ENCODE measurements at regions not wholly inside any gene's neighbourhood (a gene's known extent, or its start where the extent isn't known, plus 50 kb on each side); places are given as distances from the start of the nearest gene placed in this dataset.

DNA sequence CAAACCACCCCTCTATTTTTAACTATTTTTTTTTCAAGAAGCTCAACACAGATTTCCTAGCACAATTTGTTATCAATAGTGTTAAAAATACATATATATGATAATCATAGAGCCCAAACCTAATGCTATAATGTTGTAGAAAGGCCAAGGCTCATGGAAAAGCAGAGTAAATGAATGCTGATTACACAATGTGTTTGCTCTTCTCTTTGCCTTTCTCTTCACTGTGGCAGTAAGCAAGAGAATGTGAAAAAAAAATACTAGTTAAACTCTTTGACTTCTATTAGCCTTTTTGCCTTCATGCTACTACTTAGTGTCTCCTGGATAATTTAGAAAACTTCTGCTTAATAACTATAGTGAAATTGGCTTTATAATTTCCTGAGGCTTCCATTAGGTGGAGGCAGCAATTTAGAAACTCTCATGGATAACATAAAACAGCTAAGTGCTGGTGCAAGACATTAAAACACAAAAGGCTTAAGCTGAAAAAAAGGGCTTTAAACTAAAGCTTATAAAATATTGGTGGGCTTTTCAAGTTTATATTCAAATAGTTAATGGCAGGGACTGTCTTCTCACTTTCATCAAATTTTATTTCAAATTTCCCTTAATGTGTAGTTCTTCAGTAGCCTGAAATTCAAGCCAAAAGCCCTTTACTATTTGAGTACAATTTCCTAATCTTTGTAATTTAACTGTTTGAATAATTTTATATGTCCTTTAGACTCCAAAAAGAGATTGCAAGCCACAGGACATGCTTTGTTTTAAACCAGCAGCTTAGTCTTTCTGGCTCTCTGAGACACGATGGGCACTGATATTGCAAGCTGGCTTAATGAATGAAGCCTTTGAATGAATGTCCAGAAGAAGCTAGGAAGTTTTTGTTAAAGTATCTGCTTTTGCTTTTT lies 2031.8 kb upstream of the CDH6 start:
- TF ChIP-seq POLR2A (IDR thresholded peaks at IDR 0.05): no peak
- TF ChIP-seq, protein P1, sequence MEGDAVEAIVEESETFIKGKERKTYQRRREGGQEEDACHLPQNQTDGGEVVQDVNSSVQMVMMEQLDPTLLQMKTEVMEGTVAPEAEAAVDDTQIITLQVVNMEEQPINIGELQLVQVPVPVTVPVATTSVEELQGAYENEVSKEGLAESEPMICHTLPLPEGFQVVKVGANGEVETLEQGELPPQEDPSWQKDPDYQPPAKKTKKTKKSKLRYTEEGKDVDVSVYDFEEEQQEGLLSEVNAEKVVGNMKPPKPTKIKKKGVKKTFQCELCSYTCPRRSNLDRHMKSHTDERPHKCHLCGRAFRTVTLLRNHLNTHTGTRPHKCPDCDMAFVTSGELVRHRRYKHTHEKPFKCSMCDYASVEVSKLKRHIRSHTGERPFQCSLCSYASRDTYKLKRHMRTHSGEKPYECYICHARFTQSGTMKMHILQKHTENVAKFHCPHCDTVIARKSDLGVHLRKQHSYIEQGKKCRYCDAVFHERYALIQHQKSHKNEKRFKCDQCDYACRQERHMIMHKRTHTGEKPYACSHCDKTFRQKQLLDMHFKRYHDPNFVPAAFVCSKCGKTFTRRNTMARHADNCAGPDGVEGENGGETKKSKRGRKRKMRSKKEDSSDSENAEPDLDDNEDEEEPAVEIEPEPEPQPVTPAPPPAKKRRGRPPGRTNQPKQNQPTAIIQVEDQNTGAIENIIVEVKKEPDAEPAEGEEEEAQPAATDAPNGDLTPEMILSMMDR (IDR thresholded peaks at IDR 0.05): no peak
- H3K27ac ChIP-seq: no peak overlapping the region
- H3K4me3 ChIP-seq: no peak overlapping the region
- no peaks in the 10 kb centered on the region for H3K36me3 ChIP-seq (replicated peaks in 1 of 2; ENCODE audit: insufficient read depth in 1 of 2, low read depth in 2 of 2)
- DNase-seq: no peak
- 9 to 21% methylated on average over 1 of the region's 1 CpG for WGBS, 2 donors
- ATAC-seq: no peak
- intact Hi-C loops (cut with DNase I): no loop called here
- H3K4me1 ChIP-seq: no peaks in the 10 kb centered on the region
- H3K9me3 ChIP-seq: no peaks in the 10 kb centered on the region
- no peaks in the 10 kb centered on the region for H3K27me3 ChIP-seq

DNA sequence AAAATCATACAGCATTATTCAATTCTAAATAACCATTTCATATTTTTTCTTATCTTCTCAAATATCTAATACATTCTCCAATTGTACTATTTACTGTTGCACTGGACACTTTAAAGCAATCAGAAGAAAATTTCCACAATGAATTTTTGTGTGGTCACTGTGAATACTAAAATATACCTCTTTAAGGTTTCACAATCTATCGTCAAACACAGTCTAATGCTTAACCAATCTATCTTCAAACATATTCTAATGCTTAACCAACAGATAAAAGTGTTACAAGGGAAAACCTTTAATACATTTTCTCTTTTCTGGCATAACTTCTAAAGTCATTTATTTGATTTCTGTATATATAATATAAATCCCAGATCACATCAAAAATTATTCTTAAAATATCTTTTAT lies 2035.5 kb upstream of the CDH6 start:
- TF ChIP-seq, protein P1 (IDR thresholded peaks at IDR 0.05): no peak
- no peak for TF ChIP-seq POLR2A (IDR thresholded peaks at IDR 0.05)
- ATAC-seq (no peak), DNase-seq (no peak)
- Histone ChIP-seq H3K9me3 (no peaks in the 10 kb centered on the region), H3K27ac (no peak overlapping the region), H3K4me1 (no peaks in the 10 kb centered on the region), H3K36me3 (replicated peaks in 1 of 2; ENCODE audit: insufficient read depth in 1 of 2, low read depth in 2 of 2) (no peaks in the 10 kb centered on the region), H3K4me3 (no peak overlapping the region), H3K27me3 (no peaks in the 10 kb centered on the region)
- 13 to 17% methylated on average over 1 of the region's 1 CpG for WGBS, 2 donors
- intact Hi-C loops (cut with DNase I): no loop called here

DNA sequence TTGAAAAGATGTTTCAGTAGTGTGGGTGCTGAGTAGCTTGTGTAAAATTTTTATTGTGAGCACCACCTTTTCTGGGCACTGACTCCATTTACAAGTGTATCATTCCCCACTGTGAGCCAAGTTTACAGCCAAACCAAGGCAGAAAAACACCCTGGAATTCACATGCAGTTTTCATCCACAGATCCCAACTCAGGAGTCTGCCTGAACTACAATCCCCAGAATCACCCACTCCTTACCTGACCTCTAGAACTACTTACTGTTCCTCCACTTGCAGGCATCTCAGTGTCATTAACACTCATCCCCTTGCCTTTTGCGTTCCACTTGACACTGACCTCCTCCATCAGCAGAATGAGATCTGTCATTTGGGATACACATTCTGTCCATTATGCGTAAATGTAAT lies 2042.6 kb upstream of the CDH6 start:
- intact Hi-C loops (cut with DNase I): no loop called here
- H3K27me3 ChIP-seq: no peaks in the 10 kb centered on the region
- H3K36me3 ChIP-seq (replicated peaks in 1 of 2; ENCODE audit: insufficient read depth in 1 of 2, low read depth in 2 of 2): no peaks in the 10 kb centered on the region
- 58 to 63% methylated on average over 2 of the region's 2 CpGs for WGBS, 2 donors
- H3K4me1 ChIP-seq: no peaks in the 10 kb centered on the region
- TF ChIP-seq, protein P1 (IDR thresholded peaks at IDR 0.05): no peak
- DNase-seq: no peak
- no peaks in the 10 kb centered on the region for H3K9me3 ChIP-seq
- no peak for ATAC-seq
- no peak overlapping the region for H3K4me3 ChIP-seq
- H3K27ac ChIP-seq: no peak overlapping the region

DNA sequence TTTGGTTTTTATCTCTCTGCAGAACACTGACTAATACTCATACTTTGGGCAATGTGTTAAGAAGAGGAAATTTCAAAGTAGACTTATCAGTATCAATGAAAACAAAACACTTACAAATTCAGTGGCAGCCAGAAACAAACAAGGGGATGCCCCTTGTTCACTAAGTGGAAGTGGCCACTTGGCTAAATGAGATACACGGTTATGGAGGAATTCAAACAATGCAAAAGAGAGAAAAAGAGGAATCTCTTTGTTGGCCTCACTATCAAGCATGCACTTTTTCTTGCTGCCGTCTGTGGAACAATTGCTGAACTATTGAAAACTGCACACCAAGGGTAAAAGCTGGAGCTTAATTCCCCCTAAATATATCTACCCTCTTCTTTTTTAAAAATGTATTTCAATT lies 2044.9 kb upstream of the CDH6 start:
- no peak overlapping the region for H3K27ac ChIP-seq
- no peaks in the 10 kb centered on the region for H3K4me1 ChIP-seq
- no peak for DNase-seq
- TF ChIP-seq, protein P1 (IDR thresholded peaks at IDR 0.05): no peak
- TF ChIP-seq POLR2A (IDR thresholded peaks at IDR 0.05): no peak
- no peak overlapping the region for H3K4me3 ChIP-seq
- no peaks in the 10 kb centered on the region for H3K36me3 ChIP-seq (replicated peaks in 1 of 2; ENCODE audit: insufficient read depth in 1 of 2, low read depth in 2 of 2)
- intact Hi-C loops (cut with DNase I): no loop called here
- H3K27me3 ChIP-seq: no peaks in the 10 kb centered on the region
- ATAC-seq: no peak
- no peaks in the 10 kb centered on the region for H3K9me3 ChIP-seq
- 41 to 44% methylated on average over 2 of the region's 2 CpGs for WGBS, 2 donors

DNA sequence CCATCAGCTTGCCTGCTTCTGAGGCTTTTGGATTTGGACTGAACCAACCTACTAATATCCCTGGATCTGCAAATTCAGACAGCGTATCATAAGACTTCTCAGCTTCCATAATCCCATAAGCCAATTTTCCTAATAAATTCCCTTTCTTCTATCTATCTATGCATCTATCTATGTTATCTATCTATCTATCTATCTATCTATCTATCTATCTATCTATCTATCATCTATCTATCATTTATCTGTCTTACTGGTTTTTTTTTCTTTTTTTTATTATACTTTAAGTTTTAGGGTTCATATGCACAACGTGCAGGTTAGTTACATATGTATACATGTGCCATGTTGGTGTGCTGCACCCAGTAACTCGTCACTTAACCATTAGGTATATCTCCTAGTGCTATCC lies 2045.4 kb upstream of the CDH6 start:
- H3K4me3 ChIP-seq: no peak overlapping the region
- H3K36me3 ChIP-seq (replicated peaks in 1 of 2; ENCODE audit: insufficient read depth in 1 of 2, low read depth in 2 of 2): no peaks in the 10 kb centered on the region
- intact Hi-C loops (cut with DNase I): no loop called here
- no peak for DNase-seq
- no peak for TF ChIP-seq POLR2A (IDR thresholded peaks at IDR 0.05)
- TF ChIP-seq, protein P1 (IDR thresholded peaks at IDR 0.05): no peak
- no peak for ATAC-seq
- no peaks in the 10 kb centered on the region for H3K27me3 ChIP-seq
- H3K9me3 ChIP-seq: no peaks in the 10 kb centered on the region
- WGBS, 2 donors: 73 to 75% methylated on average over 3 of the region's 3 CpGs
- no peak overlapping the region for H3K27ac ChIP-seq
- H3K4me1 ChIP-seq: no peaks in the 10 kb centered on the region

Data from body of pancreas (tissue), 4 donors.